ENCODE measurements at regions not wholly inside any gene's neighbourhood (a gene's known extent, or its start where the extent isn't known, plus 50 kb on each side); places are given as distances from the start of the nearest gene placed in this dataset.
A peak's percentile ranks its signal among the peaks of the same experiment; 100 is the strongest.
"Not testable (repeated sequence)": the region's sequence is repeated elsewhere in the genome, so short reads cannot be mapped to it uniquely, and the experiment has no call there.

GRCh38 chr3:21894459-21895340 is 143.7 kb upstream of the ZNF385D start:
- peak; percentile 24 for DNase-seq (ENCODE audit: low spot score)

DNA sequence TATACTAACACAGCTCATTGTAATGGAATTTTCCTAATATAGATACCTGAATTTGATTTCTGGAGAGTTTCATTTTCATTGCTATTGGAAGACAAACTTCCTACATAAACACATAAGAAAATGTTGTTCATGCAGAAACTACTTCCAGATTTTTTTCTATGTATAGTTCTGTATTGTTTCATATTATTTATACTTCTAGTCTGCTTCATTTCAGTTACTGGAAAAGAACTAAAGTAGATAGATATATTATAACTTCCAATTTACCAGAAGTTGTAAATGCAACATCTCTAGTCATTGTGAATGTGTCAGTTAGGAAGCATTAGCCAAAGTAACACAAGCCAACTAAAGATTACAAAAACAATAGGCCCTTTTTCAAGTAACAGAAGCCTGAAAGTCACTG is 147.3 kb upstream of the ZNF385D start:
- no peak for DNase-seq (ENCODE audit: low spot score)

- DNase-seq (ENCODE audit: low spot score), result no peak
Measured at GRCh38 chr3:21901484-21901883, 150.5 kb upstream of the ZNF385D start.

DNA sequence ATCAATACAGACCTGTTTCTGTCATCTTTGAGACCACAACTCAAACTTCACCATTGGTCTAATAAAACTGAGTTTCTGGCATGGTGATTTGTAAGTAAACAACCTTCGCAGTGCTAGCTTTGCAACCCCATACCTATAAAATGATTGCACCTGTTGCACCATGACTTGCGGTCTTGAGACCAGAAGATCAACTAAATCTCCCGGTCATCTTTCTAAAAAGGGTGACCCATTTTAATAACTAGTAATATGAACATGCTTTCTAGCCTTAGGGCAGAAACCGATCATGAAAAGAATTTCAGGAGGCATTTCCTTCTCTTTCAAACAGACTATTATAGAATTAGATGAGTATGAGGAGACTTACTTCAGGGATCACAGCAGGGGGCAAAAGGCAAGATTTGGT is 151.9 kb upstream of the ZNF385D start:
- no peak for DNase-seq (ENCODE audit: low spot score)

DNA sequence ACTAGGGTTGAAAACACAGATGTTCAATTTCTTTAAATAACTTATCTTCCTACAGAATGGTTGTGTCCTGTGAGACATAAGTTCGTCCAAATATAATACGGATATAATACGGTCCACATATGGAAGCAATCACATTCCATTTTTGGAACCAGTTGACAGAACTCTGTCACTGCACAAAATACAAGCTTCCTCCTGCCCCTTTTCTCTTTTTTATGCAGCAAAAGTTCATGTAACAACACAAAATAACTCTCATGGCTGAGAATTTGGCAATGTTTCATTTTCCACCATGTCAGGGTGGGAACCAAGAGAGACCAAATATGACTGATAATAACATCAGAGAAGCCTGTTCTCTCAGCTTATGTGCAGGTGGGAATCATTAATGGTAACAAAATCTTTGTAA is 158.1 kb upstream of the ZNF385D start:
- DNase-seq (ENCODE audit: low spot score), result no peak

- no peak for DNase-seq (ENCODE audit: low spot score)
Measured at GRCh38 chr3:21912711-21913110, 161.7 kb upstream of the ZNF385D start.

DNA sequence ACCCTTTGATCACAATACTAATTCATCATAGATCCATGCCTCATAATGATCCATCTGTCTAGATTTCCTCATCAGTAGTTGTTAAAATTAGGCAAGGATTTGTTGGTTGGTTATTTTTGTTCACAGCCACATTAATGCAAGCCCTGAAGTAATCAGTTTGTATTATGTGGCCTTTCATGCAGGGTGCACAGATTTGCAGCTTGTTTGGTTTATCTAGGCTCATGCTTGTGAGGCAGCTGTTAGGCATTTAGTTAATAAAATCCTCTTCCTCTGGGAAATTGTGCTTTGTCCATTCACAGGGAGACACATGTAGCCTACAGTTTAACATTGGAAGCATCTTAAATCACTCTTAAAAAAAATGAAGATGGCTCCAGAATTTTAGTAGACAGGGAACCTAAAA is 162.8 kb upstream of the ZNF385D start:
- no peak for DNase-seq (ENCODE audit: low spot score)

GRCh38 chr3:21914451-21914850 is 163.4 kb upstream of the ZNF385D start:
- no peak for DNase-seq (ENCODE audit: low spot score)

DNA sequence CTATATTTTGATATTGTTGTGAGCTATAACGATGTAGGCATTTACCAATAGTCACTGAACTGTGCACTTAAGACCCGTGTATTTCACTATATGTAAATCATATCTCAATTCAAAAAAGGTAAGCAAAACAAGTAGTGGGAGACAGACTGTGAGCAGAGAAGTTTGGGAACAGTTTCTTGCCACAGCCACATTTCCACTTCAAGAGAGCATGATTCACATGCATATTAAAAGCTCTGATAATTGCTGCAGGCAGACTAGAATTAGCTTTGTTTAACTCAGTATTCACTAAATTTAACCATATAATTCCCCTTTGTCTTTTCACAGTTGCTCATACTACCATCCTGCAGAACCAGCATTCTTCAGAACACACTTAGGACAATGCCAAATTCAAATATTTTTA is 168.4 kb upstream of the ZNF385D start:
- DNase-seq (ENCODE audit: low spot score), result no peak

GRCh38 chr3:21920421-21920861 is 169.4 kb upstream of the ZNF385D start:
- no peak for DNase-seq (ENCODE audit: low spot score)

DNA sequence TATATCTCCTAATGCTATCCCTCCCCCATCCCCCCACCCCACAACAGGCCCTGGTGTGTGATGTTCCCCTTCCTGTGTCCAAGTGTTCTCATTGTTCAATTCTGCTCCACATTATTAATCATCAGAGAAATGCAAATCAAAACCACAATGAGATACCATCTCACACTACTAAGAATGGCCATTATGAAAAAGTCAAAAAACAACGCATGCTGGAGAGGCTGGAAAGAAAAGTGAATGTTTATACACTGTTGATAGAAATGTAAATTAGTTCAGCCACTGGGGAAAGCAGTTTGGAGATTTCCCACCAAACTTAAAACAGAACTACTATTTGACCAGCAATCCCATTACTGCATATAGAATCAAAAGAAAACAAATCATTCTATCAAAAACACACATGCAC is 172.1 kb upstream of the ZNF385D start:
- DNase-seq (ENCODE audit: low spot score), result not testable (repeated sequence)

DNA sequence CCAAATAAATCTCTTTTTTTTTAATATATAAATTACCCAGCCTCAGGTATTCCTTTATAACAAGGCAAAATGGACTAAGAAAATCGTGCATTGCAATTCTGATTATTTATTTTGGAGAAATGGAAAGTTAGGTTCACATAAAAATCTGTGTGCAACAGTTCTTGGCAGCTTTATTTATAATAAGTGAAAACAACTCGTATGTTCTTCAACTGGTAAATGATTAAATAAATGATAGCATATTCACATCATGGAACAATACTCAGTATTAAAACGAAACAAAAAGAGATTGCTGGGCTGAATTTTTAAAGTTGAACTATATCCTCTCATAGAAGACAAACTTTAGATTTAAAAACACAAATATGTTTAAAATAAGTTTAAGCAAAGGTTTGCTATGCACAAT is 176.3 kb upstream of the ZNF385D start:
- DNase-seq (ENCODE audit: low spot score), result no peak

GRCh38 chr3:21934591-21934990 is 183.6 kb upstream of the ZNF385D start:
- no peak for DNase-seq (ENCODE audit: low spot score)

GRCh38 chr3:21936207-21936606 is 185.2 kb upstream of the ZNF385D start:
- DNase-seq (ENCODE audit: low spot score), result no peak

GRCh38 chr3:21938267-21938681 is 187.3 kb upstream of the ZNF385D start:
- DNase-seq (ENCODE audit: low spot score), result no peak

GRCh38 chr3:21942328-21942727 is 191.3 kb upstream of the ZNF385D start:
- no peak for DNase-seq (ENCODE audit: low spot score)

GRCh38 chr3:21944251-21944650 is 193.2 kb upstream of the ZNF385D start:
- no peak for DNase-seq (ENCODE audit: low spot score)

DNA sequence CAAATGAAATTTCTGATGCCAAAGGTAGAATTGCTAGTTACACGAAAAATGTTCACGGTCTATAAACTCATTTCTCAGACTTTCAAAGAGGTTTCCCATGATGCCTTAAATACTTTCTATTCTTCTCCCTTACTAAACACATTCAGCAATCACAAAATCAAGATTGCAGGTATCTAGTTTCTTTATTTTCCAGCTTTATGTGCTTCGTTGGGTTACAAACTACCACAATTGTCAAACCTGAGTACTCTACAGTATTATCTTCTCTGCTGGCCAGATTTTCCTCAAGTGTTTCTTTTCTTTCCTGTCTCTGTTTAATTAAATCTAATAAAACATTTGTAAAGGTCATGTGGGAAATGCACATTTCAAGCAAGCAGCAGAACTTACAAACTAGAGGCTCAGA is 201.8 kb upstream of the ZNF385D start:
- DNase-seq (ENCODE audit: low spot score), result no peak

DNA sequence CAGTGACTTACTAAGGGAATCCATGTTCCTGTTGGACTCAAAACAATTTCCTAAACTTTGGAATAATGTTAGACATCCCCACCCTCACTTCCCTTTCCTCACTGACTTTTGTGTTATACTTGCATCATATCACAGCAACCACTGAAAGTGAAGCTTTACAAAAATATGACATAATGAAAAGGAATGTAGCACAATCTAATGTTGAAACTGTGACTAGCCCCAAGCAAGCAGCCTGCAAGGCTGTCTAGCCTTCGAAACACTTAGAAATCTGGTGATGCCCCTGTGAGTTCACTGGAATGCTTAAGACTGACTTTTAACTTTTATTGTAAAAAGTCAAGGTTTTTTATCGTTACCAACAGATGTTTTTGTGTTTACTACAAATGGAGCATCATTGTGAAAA is 203.7 kb upstream of the ZNF385D start:
- DNase-seq (ENCODE audit: low spot score), result no peak

- no peak for DNase-seq (ENCODE audit: low spot score)
Measured at GRCh38 chr3:21955406-21955805, 204.4 kb upstream of the ZNF385D start.

GRCh38 chr3:21960033-21960432 is 209.0 kb upstream of the ZNF385D start:
- no peak for DNase-seq (ENCODE audit: low spot score)

- DNase-seq (ENCODE audit: low spot score), result no peak
Measured at GRCh38 chr3:21962456-21962855, 211.4 kb upstream of the ZNF385D start.

GRCh38 chr3:21966457-21966856 is 215.4 kb upstream of the ZNF385D start:
- DNase-seq (ENCODE audit: low spot score), result not testable (repeated sequence)

DNA sequence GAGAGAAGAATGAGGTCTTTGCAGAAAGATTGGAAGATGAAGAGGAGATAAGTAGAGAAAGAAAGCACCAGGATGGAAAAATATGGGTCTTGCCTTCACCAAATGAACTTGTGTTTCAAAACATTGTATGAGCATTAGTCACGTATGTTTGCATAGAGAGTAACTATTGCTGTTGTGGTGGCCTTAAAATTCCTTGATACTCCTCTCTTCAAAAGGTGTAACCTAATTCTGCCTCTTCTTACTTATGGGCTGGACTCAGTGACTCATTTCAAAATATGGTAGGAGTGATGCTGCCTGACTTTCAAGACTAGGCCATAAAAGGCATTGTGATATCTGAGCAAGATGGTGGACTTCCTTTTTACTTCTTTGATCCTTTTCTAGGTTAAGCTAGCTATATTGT is 228.7 kb upstream of the ZNF385D start:
- no peak for DNase-seq (ENCODE audit: low spot score)

Measured in HT-29 (cell line).